ENCODE measurements at regions not wholly inside any gene's neighbourhood (a gene's known extent, or its start where the extent isn't known, plus 50 kb on each side); places are given as distances from the start of the nearest gene placed in this dataset.

DNA sequence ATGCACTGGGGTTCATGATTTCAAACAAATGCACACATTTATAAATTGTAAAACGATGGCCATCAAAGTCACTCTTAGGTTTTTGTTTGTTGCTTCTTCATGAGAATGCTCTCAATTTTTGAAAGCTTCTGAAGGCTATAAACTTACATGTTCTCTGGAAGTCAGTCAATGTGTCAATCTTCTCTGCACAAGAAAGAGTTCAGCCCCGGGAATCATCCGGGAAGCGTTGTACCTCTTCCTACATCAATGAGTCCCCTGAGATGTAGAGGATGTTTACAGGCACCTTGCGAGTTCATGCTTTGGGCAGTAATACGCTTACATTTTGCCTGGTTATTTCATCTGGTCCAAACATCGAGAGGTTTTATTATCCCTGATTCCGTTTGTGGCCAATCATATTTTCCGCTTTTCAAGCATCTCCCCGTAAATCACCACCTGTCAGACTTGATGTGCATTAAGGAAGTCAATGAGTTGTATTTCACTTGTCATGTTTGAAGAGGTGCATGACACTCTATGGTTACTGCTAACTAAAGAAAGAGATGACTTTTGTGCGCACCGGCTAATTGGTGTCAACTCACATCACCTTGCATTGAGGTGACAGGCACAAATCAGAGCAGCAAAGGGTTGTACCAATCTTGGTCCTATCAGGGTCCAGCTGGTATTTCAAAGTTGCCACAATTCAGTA, 750.7 kb downstream of the SORCS3 start:
- Histone ChIP-seq H3K27ac (ENCODE audit: insufficient read depth, low read depth, low read length) (no peak overlapping the region), H3K9ac (replicated peaks; ENCODE audit: extremely low read depth, insufficient read depth, low read length) (no peak overlapping the region), H4K20me1 (replicated peaks; ENCODE audit: control insufficient read depth, extremely low read depth, insufficient read depth, low read length) (no peaks in the 10 kb centered on the region), H3K4me3 (replicated peaks in 1 of 3; ENCODE audit: insufficient read depth in 1 of 3, low read depth in 1 of 3, low read length in 3 of 3) (no peak overlapping the region), H3K79me2 (ENCODE audit: control insufficient read depth, insufficient read depth, low read length) (no peaks in the 10 kb centered on the region), H3K36me3 (ENCODE audit: control insufficient read depth in 2 of 2, extremely low read depth in 1 of 2, insufficient read depth in 2 of 2, low read length in 2 of 2) (no peaks in the 10 kb centered on the region), H3K9me3 (replicated peaks; ENCODE audit: control insufficient read depth, insufficient read depth, low read length) (peaks cover 2% of the 10 kb centered on the region), H3K27me3 (ENCODE audit: control insufficient read depth in 2 of 2, insufficient read depth in 2 of 2, low read length in 2 of 2) (no peaks in the 10 kb centered on the region), H2AFZ (ENCODE audit: low read depth, low read length) (no peak overlapping the region), H3K4me2 (ENCODE audit: insufficient read depth, low read length) (no peak overlapping the region), H3K9me1 (replicated peaks; ENCODE audit: control insufficient read depth, extremely low read depth, insufficient read depth, low read length) (no peaks in the 10 kb centered on the region), H3K4me1 (ENCODE audit: control insufficient read depth, extremely low read depth, insufficient read depth, low read length) (no peaks in the 10 kb centered on the region)
- dilution Hi-C loops (cut with MboI; ENCODE audit: extremely low pct_ligation_motif_present, low sequenced_read_pairs) (no loop called here), intact Hi-C loops (cut with micrococcal nuclease) (no loop called here)
- TF ChIP-seq POLR2A (IDR thresholded peaks at IDR 0.05; ENCODE audit: low read depth, low read length) = no peak
- FAIRE-seq (no peak), DNase-seq (ENCODE audit: low read depth, low spot score) (no peak)
- BruUV-seq (replicated peaks) = no TSS peak
- ChIA-PET POLR2A (no interaction called here), CTCF (no interaction called here)

GRCh38 chr10:105387971-105388370, 746.9 kb downstream of the SORCS3 start:
- Histone ChIP-seq H3K9me3 (replicated peaks; ENCODE audit: control insufficient read depth, insufficient read depth, low read length) (peaks cover 2% of the 10 kb centered on the region), H3K27ac (ENCODE audit: insufficient read depth, low read depth, low read length) (no peak overlapping the region), H3K4me1 (ENCODE audit: control insufficient read depth, extremely low read depth, insufficient read depth, low read length) (no peaks in the 10 kb centered on the region), H3K27me3 (ENCODE audit: control insufficient read depth in 2 of 2, insufficient read depth in 2 of 2, low read length in 2 of 2) (no peaks in the 10 kb centered on the region), H3K79me2 (ENCODE audit: control insufficient read depth, insufficient read depth, low read length) (no peaks in the 10 kb centered on the region), H3K36me3 (ENCODE audit: control insufficient read depth in 2 of 2, extremely low read depth in 1 of 2, insufficient read depth in 2 of 2, low read length in 2 of 2) (no peaks in the 10 kb centered on the region), H3K4me3 (replicated peaks in 1 of 3; ENCODE audit: insufficient read depth in 1 of 3, low read depth in 1 of 3, low read length in 3 of 3) (no peak overlapping the region), H4K20me1 (replicated peaks; ENCODE audit: control insufficient read depth, extremely low read depth, insufficient read depth, low read length) (no peaks in the 10 kb centered on the region), H2AFZ (ENCODE audit: low read depth, low read length) (no peak overlapping the region), H3K9me1 (replicated peaks; ENCODE audit: control insufficient read depth, extremely low read depth, insufficient read depth, low read length) (no peaks in the 10 kb centered on the region), H3K9ac (replicated peaks; ENCODE audit: extremely low read depth, insufficient read depth, low read length) (no peak overlapping the region), H3K4me2 (ENCODE audit: insufficient read depth, low read length) (no peak overlapping the region)
- FAIRE-seq = no peak
- BruUV-seq (replicated peaks) = no TSS peak
- ChIA-PET CTCF (no interaction called here), POLR2A (no interaction called here)
- intact Hi-C loops (cut with micrococcal nuclease) (no loop called here), dilution Hi-C loops (cut with MboI; ENCODE audit: extremely low pct_ligation_motif_present, low sequenced_read_pairs) (no loop called here)
- DNase-seq (ENCODE audit: low read depth, low spot score) = no peak
- TF ChIP-seq EZH2 (IDR thresholded peaks at IDR 0.05; ENCODE audit: borderline replicate concordance, low read depth, low read length, severe bottlenecking) = no peak
- no peak for TF ChIP-seq FOS (IDR thresholded peaks at IDR 0.05; ENCODE audit: borderline replicate concordance, insufficient read depth, low read length)
- no peak for TF ChIP-seq POLR2A (IDR thresholded peaks at IDR 0.05; ENCODE audit: low read depth, low read length)
- TF ChIP-seq MAX (IDR thresholded peaks at IDR 0.05; ENCODE audit: insufficient read depth, insufficient read length) = no peak
- no peak for TF ChIP-seq MYC (IDR thresholded peaks at IDR 0.05; ENCODE audit: low read depth, low read length)
- no peak for TF ChIP-seq CTCF (IDR thresholded peaks at IDR 0.05; ENCODE audit: extremely low read depth in 1 of 2, insufficient read depth in 1 of 2, low read depth in 1 of 2, low read length in 2 of 2)
- no peak for TF ChIP-seq POLR2AphosphoS5 (IDR thresholded peaks at IDR 0.05; ENCODE audit: insufficient read depth, low read depth, low read length)
- TF ChIP-seq GATA2 (IDR thresholded peaks at IDR 0.05; ENCODE audit: insufficient read depth, insufficient read length, low read depth, low read length) = no peak

All from endothelial cell of umbilical vein (primary cell).